T-cell (primary cell): ENCODE measurements at regions not wholly inside any gene's neighbourhood (a gene's known extent, or its start where the extent isn't known, plus 50 kb on each side); places are given as distances from the start of the nearest gene placed in this dataset.

Experiments
- ATAC-seq, 4 experiments: fragments of 200-7000 bp in 3 of 4; fragments of 150-1000 bp in 1 of 4; cut with Tn5 transposase; replicated peaks in 1 of 4; 1 replicate in 3 of 4; 2 replicates in 1 of 4; pipeline ENCODE4 v1.10.0; 2021; ENCODE audit warnings: moderate library complexity in 3 of 4, mild to moderate bottlenecking in 2 of 4, moderate number of reproducible peaks in 1 of 4
- CTCF ChIA-PET, 2 donors: fragments of 300-600 bp; sonication (Branson Sonifier 250); formaldehyde crosslinking; loops; one replicate each; lab custom pipeline; 2022; ENCODE audit warnings: antibody characterized with exemption in 2 of 2; lab: Charles Lee
- POLR2A ChIA-PET, 2 donors: fragments of 300-600 bp; sonication (Branson Sonifier 250); formaldehyde crosslinking; loops; one replicate each; lab custom pipeline; 2022; ENCODE audit warnings: antibody characterized with exemption in 2 of 2; lab: Charles Lee
- DNase-seq, 35 experiments: peaks; one replicate each; pipeline versions ENCODE4 v3.0.0 to v3.0.0-alpha.2; 2013 to 2023
- H3K27ac ChIP-seq: one replicate; pipeline ENCODE4 v1.5.1; 2013; ENCODE audit warnings: low read length
- H3K27me3 ChIP-seq, 2 experiments: replicated peaks in 1 of 2; 1 replicate in 1 of 2; 2 replicates in 1 of 2; pipeline versions ENCODE4 v1.6.1 to v1.7.0; 2013; ENCODE audit warnings: low read length in 1 of 2, mixed read lengths in 1 of 2; ENCODE audit not compliant: control insufficient read depth in 2 of 2, insufficient read depth in 2 of 2; ENCODE audit errors: extremely low read depth in 1 of 2
- H3K36me3 ChIP-seq, 2 donors: 1 replicate in 1 of 2; 2 replicates in 1 of 2; pipeline versions ENCODE4 v1.6.1 to v1.7.0; 2013; ENCODE audit warnings: low read length in 1 of 2; ENCODE audit not compliant: control insufficient read depth in 2 of 2, insufficient read depth in 1 of 2; ENCODE audit errors: extremely low read depth in 1 of 2
- H3K4me1 ChIP-seq, 2 experiments: 1 replicate in 1 of 2; 2 replicates in 1 of 2; pipeline versions ENCODE4 v1.6.1 to v1.7.0; 2013; ENCODE audit warnings: low read length in 2 of 2, mixed read lengths in 1 of 2; ENCODE audit not compliant: insufficient read depth in 2 of 2, control insufficient read depth in 1 of 2; ENCODE audit errors: extremely low read depth in 1 of 2
- H3K4me3 ChIP-seq, 2 donors: 1 replicate in 1 of 2; 2 replicates in 1 of 2; pipeline versions ENCODE4 v1.5.1 to v1.7.0; 2013; ENCODE audit warnings: mild to moderate bottlenecking in 2 of 2, low read length in 1 of 2, moderate library complexity in 1 of 2; ENCODE audit not compliant: control insufficient read depth in 1 of 2; ENCODE audit errors: extremely low read depth in 1 of 2
- H3K9me3 ChIP-seq: 2 replicates; pipeline ENCODE4 v1.7.0; 2013
- H3K27ac Mint-ChIP-seq, 2 donors: one replicate each; pipeline ENCODE4 v1.8.0; 2020 to 2021; ENCODE audit warnings: mild to moderate bottlenecking in 2 of 2, mixed read lengths in 2 of 2
- H3K27me3 Mint-ChIP-seq, 2 donors: one replicate each; pipeline ENCODE4 v1.8.0; 2021 to 2022; ENCODE audit warnings: mixed read lengths in 2 of 2
- H3K36me3 Mint-ChIP-seq: one replicate; pipeline ENCODE4 v1.8.0; 2021; ENCODE audit warnings: mixed read lengths
- H3K4me1 Mint-ChIP-seq, 3 donors: one replicate each; pipeline ENCODE4 v1.8.0; 2020 to 2022; ENCODE audit warnings: mixed read lengths in 3 of 3, mild to moderate bottlenecking in 1 of 3
- H3K4me3 Mint-ChIP-seq, 3 donors: one replicate each; pipeline ENCODE4 v1.8.0; 2020 to 2022; ENCODE audit warnings: mild to moderate bottlenecking in 3 of 3, mixed read lengths in 3 of 3, moderate library complexity in 3 of 3
- H3K9me3 Mint-ChIP-seq, 3 donors: one replicate each; pipeline ENCODE4 v1.8.0; 2020 to 2022; ENCODE audit warnings: mixed read lengths in 3 of 3
- WGBS: methylation state at CpG from one replicate; pipeline ENCODE4 v1.1.5; 2013; ENCODE audit warnings: missing lambda C conversion rate; ENCODE audit not compliant: insufficient coverage; 5-methylcytosine and 5-hydroxymethylcytosine counted together

DNA sequence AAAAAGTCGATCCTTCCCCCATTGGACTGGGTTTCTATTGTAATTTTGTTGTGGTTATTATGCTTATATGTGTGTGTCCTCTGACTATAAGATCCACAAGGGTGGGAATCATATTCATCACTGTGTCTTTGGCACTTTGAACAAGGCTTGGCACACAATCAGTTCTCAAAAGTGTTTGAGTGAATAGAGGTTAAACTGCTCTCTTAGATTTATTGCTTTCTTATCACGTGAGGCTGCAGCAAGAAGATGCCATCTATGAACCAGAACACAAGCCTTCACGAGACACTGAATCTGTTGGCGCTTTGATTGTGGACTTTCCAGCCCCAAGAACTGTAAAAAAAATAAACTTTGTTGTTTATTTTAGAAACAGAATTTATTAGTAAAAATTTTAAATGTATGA, 295.0 kb upstream of the MDFIC2 start:
- Mint-ChIP-seq H3K36me3 (no peaks in the 10 kb centered on the region), H3K4me1 (no peaks in the 10 kb centered on the region), H3K9me3 (no peaks in the 10 kb centered on the region), H3K4me3 (no peak overlapping the region), H3K27me3 (peaks cover 5 to 11% of the 10 kb centered on the region in 2 donors), H3K27ac (no peak overlapping the region)
- ChIA-PET POLR2A (no interaction called here), CTCF (no interaction called here)
- Histone ChIP-seq H3K9me3 (no peaks in the 10 kb centered on the region), H3K27ac (no peak overlapping the region), H3K27me3 (no peaks in the 10 kb centered on the region), H3K4me1 (no peaks in the 10 kb centered on the region), H3K4me3 (no peak overlapping the region), H3K36me3 (no peaks in the 10 kb centered on the region)
- no CpG with 5 or more reads among the region's 4 CpGs for WGBS
- DNase-seq = no peak
- ATAC-seq = no peak

DNA sequence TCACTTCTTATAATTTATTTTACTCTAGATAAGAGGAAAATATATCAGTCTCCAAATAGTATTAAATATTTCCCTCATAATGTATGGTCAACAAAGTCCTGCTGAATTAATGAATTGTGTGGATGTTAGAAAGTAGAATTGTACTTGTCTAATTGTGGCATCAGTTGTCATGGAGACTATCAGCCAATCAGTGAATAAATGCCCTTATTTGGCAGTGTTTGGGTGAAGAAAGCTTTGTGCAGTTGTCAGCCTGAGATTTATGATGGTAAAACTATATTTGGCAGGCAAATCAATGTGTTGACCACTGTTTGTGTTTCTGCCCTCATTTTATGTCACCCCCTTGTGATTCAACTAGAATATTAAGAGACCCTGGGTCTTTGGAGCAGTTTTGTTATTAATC, 293.6 kb upstream of the MDFIC2 start:
- H3K27ac Mint-ChIP-seq = no peak overlapping the region

DNA sequence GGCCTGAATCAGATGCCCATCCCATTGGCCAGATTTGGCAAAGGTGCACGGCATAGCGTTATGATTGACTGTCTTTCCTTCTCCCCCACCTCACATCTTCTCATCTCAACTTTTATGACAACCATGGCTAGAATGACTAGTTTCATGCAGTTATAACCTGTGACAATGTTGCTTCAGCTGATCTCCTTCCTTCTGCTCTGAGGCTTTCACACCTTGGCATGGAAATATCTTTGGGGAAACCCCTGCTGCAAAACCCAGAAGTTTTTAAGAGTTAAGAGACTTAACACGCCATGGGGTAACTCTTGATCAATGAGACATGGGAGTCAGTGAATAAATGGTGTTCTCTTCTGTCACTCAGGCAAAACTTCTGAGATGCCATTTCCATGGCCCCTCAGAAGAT, 290.7 kb upstream of the MDFIC2 start:
- no peaks in the 10 kb centered on the region for H3K36me3 Mint-ChIP-seq
- CTCF ChIA-PET = no interaction called here
- H3K9me3 Mint-ChIP-seq = no peaks in the 10 kb centered on the region
- Histone ChIP-seq H3K9me3 (no peaks in the 10 kb centered on the region), H3K27ac (no peak overlapping the region), H3K4me1 (no peaks in the 10 kb centered on the region), H3K27me3 (no peaks in the 10 kb centered on the region), H3K36me3 (no peaks in the 10 kb centered on the region), H3K4me3 (no peak overlapping the region)
- no peaks in the 10 kb centered on the region for H3K4me1 Mint-ChIP-seq
- DNase-seq (no peak), ATAC-seq (no peak)
- H3K4me3 Mint-ChIP-seq = no peak overlapping the region
- WGBS = 28% methylated on average over 3 of the region's 3 CpGs
- no peak overlapping the region for H3K27ac Mint-ChIP-seq
- H3K27me3 Mint-ChIP-seq = peaks cover 9 to 13% of the 10 kb centered on the region in 2 donors
- POLR2A ChIA-PET = no interaction called here

More for the DNA sequence above, 293.6 kb upstream of the MDFIC2 start:
- no peak for ATAC-seq
- H3K9me3 Mint-ChIP-seq = no peaks in the 10 kb centered on the region
- peaks cover 9 to 11% of the 10 kb centered on the region in 2 donors for H3K27me3 Mint-ChIP-seq
- H3K4me3 Mint-ChIP-seq = no peak overlapping the region
- H3K4me3 ChIP-seq = no peak overlapping the region
- DNase-seq = no peak
- ChIA-PET CTCF (no interaction called here), POLR2A (no interaction called here)
- H3K4me1 Mint-ChIP-seq = no peaks in the 10 kb centered on the region
- no peaks in the 10 kb centered on the region for H3K27me3 ChIP-seq
- H3K27ac ChIP-seq = no peak overlapping the region
- H3K36me3 ChIP-seq = no peaks in the 10 kb centered on the region
- no peaks in the 10 kb centered on the region for H3K9me3 ChIP-seq
- no peaks in the 10 kb centered on the region for H3K36me3 Mint-ChIP-seq
- no peaks in the 10 kb centered on the region for H3K4me1 ChIP-seq

DNA sequence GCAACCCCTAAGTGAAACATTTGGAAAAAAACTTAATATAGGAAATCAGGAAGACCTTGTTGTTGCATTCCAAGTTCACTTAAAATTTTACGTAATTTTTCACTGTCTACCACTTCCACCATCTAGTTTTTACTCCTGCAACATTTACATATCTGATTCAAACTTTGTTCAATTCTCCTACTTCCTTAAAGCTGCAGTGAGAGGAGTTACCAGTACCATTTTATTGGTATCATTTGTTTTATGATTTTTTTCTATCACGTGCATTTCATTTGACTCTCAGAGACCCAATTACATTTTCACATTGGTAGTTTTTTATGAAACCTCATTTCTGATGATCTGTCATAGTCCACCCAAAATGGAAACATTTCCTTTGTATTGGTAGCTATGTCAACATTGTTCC, 284.9 kb upstream of the MDFIC2 start:
- H3K36me3 ChIP-seq = no peaks in the 10 kb centered on the region
- no peaks in the 10 kb centered on the region for H3K9me3 Mint-ChIP-seq
- POLR2A ChIA-PET = no interaction called here
- no peaks in the 10 kb centered on the region for H3K27me3 ChIP-seq
- CTCF ChIA-PET = no interaction called here
- no peak overlapping the region for H3K4me3 ChIP-seq
- no peak for ATAC-seq
- no peaks in the 10 kb centered on the region for H3K9me3 ChIP-seq
- no peak for DNase-seq
- H3K27ac ChIP-seq = no peak overlapping the region
- no peaks in the 10 kb centered on the region for H3K4me1 ChIP-seq
- H3K27ac Mint-ChIP-seq = no peak overlapping the region
- H3K4me3 Mint-ChIP-seq = no peak overlapping the region
- WGBS = no CpG with 5 or more reads among the region's 2 CpGs
- H3K36me3 Mint-ChIP-seq = no peaks in the 10 kb centered on the region
- H3K4me1 Mint-ChIP-seq = no peaks in the 10 kb centered on the region
- peaks cover 12 to 22% of the 10 kb centered on the region in 2 donors for H3K27me3 Mint-ChIP-seq

DNA sequence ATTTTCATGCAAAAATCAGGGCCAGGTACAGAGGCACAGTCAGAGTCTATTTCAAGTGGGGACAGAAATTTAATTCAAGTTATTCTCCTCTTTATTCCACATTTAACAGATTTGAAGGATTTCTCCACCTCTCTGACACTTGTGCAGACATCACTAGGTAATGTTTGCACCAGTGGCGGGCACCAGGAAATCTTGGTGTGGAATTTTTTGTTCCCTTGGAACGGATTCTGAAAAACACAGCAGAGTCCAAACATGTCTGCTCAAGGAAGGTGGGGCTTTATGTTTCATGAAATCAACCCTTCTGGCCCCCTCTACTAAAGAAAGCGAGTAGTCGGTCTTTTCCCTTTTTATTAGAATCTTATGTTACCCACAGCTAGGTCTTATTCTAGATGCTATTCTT, 271.2 kb upstream of the MDFIC2 start:
- no peak for ATAC-seq

DNA sequence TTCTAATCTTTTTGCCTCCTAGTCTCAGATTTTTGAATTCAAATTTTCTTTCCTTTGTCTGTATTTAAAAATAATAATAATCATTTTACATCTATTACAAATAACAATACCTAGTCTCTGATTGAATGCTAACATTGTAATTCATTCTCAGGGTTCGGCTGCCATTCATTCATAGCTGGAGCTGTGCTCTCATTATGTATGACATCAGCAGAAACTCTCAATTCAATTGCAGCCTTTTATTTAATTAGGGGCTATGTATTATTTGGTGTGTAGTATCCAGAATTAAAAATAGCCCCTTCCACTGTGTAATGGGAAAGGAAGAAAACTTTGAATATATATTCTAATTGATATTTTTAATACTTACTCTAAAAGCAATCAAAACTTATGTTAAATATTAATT, 270.4 kb upstream of the MDFIC2 start:
- Histone ChIP-seq H3K4me3 (no peak overlapping the region), H3K9me3 (no peaks in the 10 kb centered on the region), H3K36me3 (no peaks in the 10 kb centered on the region), H3K27me3 (peaks cover 0 to 4% of the 10 kb centered on the region in 2 experiments), H3K4me1 (no peaks in the 10 kb centered on the region), H3K27ac (no peak overlapping the region)
- H3K27me3 Mint-ChIP-seq = peaks cover 4 to 16% of the 10 kb centered on the region in 2 donors
- H3K9me3 Mint-ChIP-seq = no peaks in the 10 kb centered on the region
- H3K4me1 Mint-ChIP-seq = no peaks in the 10 kb centered on the region
- POLR2A ChIA-PET = no interaction called here
- ATAC-seq (no peak), DNase-seq (no peak)
- H3K4me3 Mint-ChIP-seq = no peak overlapping the region
- CTCF ChIA-PET = no interaction called here
- no CpG with 5 or more reads among the region's 1 CpG for WGBS
- no peaks in the 10 kb centered on the region for H3K36me3 Mint-ChIP-seq
- H3K27ac Mint-ChIP-seq = no peak overlapping the region

More for the DNA sequence above, 271.2 kb upstream of the MDFIC2 start:
- Mint-ChIP-seq H3K27ac (no peak overlapping the region), H3K27me3 (peaks cover 0 to 11% of the 10 kb centered on the region in 2 donors), H3K9me3 (no peaks in the 10 kb centered on the region), H3K36me3 (no peaks in the 10 kb centered on the region), H3K4me3 (no peak overlapping the region), H3K4me1 (no peaks in the 10 kb centered on the region)
- Histone ChIP-seq H3K27ac (no peak overlapping the region), H3K27me3 (peaks cover 0 to 4% of the 10 kb centered on the region in 2 experiments), H3K4me3 (no peak overlapping the region), H3K9me3 (no peaks in the 10 kb centered on the region), H3K4me1 (no peaks in the 10 kb centered on the region), H3K36me3 (no peaks in the 10 kb centered on the region)
- POLR2A ChIA-PET = no interaction called here
- no peak for DNase-seq
- no CpG with 5 or more reads among the region's 4 CpGs for WGBS
- CTCF ChIA-PET = no interaction called here

DNA sequence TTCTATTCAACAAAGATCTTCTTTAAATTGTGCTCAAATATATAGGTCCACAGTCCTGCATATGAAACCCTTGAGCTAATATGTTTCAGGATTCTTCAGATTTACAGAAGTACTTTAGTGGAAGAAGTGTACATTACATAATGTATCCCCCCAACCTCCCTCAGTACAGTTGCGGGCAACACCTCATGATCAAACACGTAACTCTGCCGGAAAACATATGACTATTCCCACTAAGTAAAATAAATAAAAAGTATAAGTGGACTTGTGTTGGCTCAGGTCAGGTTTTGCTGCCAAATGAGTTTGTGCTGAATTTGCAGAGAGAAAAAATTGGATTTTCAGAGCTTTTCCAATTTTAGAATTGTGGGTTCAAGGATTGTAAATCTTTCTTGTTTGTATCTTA, 267.6 kb upstream of the MDFIC2 start:
- Histone ChIP-seq H3K36me3 (no peaks in the 10 kb centered on the region), H3K27ac (no peak overlapping the region), H3K4me1 (no peaks in the 10 kb centered on the region), H3K4me3 (no peak overlapping the region), H3K27me3 (peaks cover 0 to 4% of the 10 kb centered on the region in 2 experiments), H3K9me3 (no peaks in the 10 kb centered on the region)
- ChIA-PET POLR2A (no interaction called here), CTCF (no interaction called here)
- Mint-ChIP-seq H3K4me3 (no peak overlapping the region), H3K36me3 (no peaks in the 10 kb centered on the region), H3K4me1 (no peaks in the 10 kb centered on the region), H3K27me3 (peaks cover 17 to 31% of the 10 kb centered on the region in 2 donors), H3K9me3 (no peaks in the 10 kb centered on the region), H3K27ac (no peak overlapping the region)
- ATAC-seq = no peak
- WGBS = no CpG with 5 or more reads among the region's 3 CpGs
- DNase-seq = no peak
